Glutamatergic neuron (in vitro differentiated cells): ENCODE measurements at regions not wholly inside any gene's neighbourhood (a gene's known extent, or its start where the extent isn't known, plus 50 kb on each side); places are given as distances from the start of the nearest gene placed in this dataset.

Source experiments
- DNase-seq: peaks from one replicate; pipeline ENCODE4 v3.0.0; 2022
- H3K27ac Mint-ChIP-seq: one replicate; pipeline ENCODE4 v1.8.0; 2020; ENCODE audit warnings: mild to moderate bottlenecking, mixed read lengths, inconsistent platforms; ENCODE audit not compliant: unreplicated experiment
- H3K27me3 Mint-ChIP-seq: one replicate; pipeline ENCODE4 v1.8.0; 2020; ENCODE audit warnings: mild to moderate bottlenecking, moderate library complexity, mixed read lengths, inconsistent platforms; ENCODE audit not compliant: unreplicated experiment
- H3K36me3 Mint-ChIP-seq: one replicate; pipeline ENCODE4 v1.8.0; 2020; ENCODE audit warnings: mild to moderate bottlenecking, mixed read lengths, inconsistent platforms; ENCODE audit not compliant: unreplicated experiment
- H3K4me1 Mint-ChIP-seq: one replicate; pipeline ENCODE4 v1.8.0; 2020; ENCODE audit warnings: mild to moderate bottlenecking, low read depth, mixed read lengths, inconsistent platforms; ENCODE audit not compliant: unreplicated experiment
- H3K4me3 Mint-ChIP-seq: one replicate; pipeline ENCODE4 v1.8.0; 2020; ENCODE audit warnings: mild to moderate bottlenecking, mixed read lengths, inconsistent platforms; ENCODE audit not compliant: unreplicated experiment
- H3K9me3 Mint-ChIP-seq: one replicate; pipeline ENCODE4 v1.8.0; 2020; ENCODE audit warnings: mild to moderate bottlenecking, moderate library complexity, mixed read lengths, inconsistent platforms; ENCODE audit not compliant: unreplicated experiment
- CTCF ChIP-seq: fragments of 200-600 bp; sonication (generic); IDR thresholded peaks from one replicate; pipeline ENCODE4 v1.5.0; 2021; ENCODE audit not compliant: partially characterized antibody, unreplicated experiment

- Mint-ChIP-seq H3K27me3 (peaks cover 2% of the 10 kb centered on the region), H3K27ac (no peak overlapping the region), H3K4me1 (no peaks in the 10 kb centered on the region), H3K9me3 (no peaks in the 10 kb centered on the region), H3K36me3 (no peaks in the 10 kb centered on the region), H3K4me3 (no peak overlapping the region)
- no peak for TF ChIP-seq CTCF
- no peak for DNase-seq
Observed at GRCh38 chr14:93847473-93847872, 59.2 kb upstream of the PRIMA1 start.

- TF ChIP-seq CTCF, result no peak
- no peak overlapping the region for H3K4me3 Mint-ChIP-seq
- H3K9me3 Mint-ChIP-seq, result peaks cover 2% of the 10 kb centered on the region
- H3K27ac Mint-ChIP-seq, result no peak overlapping the region
- H3K4me1 Mint-ChIP-seq, result no peaks in the 10 kb centered on the region
- DNase-seq, result no peak
- peaks cover 6% of the 10 kb centered on the region for H3K36me3 Mint-ChIP-seq
- H3K27me3 Mint-ChIP-seq, result peaks cover 2% of the 10 kb centered on the region
Observed at GRCh38 chr14:93838238-93838637, 50.0 kb upstream of the PRIMA1 start.
